Peyer's patch (tissue), 4 donors: ENCODE measurements at regions not wholly inside any gene's neighbourhood (a gene's known extent, or its start where the extent isn't known, plus 50 kb on each side); places are given as distances from the start of the nearest gene placed in this dataset.

Source experiments
- DNase-seq, 3 donors: peaks; one replicate each; pipeline ENCODE4 v3.0.0-alpha.2; 2017 to 2019
- H3K27ac ChIP-seq, 4 donors: fragments of 200-600 bp; sonication (generic); one replicate each; pipeline ENCODE4 v1.5.1; 2016 to 2019
- H3K27me3 ChIP-seq, 2 donors: fragments of 200-600 bp; sonication (generic); one replicate each; pipeline ENCODE4 v1.5.1; 2019
- H3K36me3 ChIP-seq, 3 donors: fragments of 200-600 bp; sonication (generic); one replicate each; pipeline ENCODE4 v1.5.1; 2016 to 2019
- H3K4me1 ChIP-seq, 4 donors: fragments of 200-600 bp; sonication (generic); one replicate each; pipeline ENCODE4 v1.5.1; 2016 to 2019
- H3K4me3 ChIP-seq, 4 donors: fragments of 200-600 bp; sonication (generic); 1 replicate in 3 of 4; 2 replicates in 1 of 4; pipeline ENCODE4 v1.5.1; 2016 to 2019; ENCODE audit warnings: mild to moderate bottlenecking in 1 of 4
- H3K9me3 ChIP-seq, 4 donors: fragments of 200-600 bp; sonication (generic); one replicate each; pipeline ENCODE4 v1.5.1; 2016 to 2019; ENCODE audit warnings: mild to moderate bottlenecking in 1 of 4
- POLR2A ChIP-seq, 2 donors: fragments of 450-650 bp; IDR thresholded peaks; one replicate each; pipeline ENCODE4 v1.5.1; 2017; ENCODE audit warnings: antibody characterized with exemption in 2 of 2, mild to moderate bottlenecking in 2 of 2, moderate library complexity in 2 of 2
- TF ChIP-seq, protein P1 (sequence below), 6 experiments: fragments of 450-650 bp in 4 of 6; fragments of 200-600 bp in 2 of 6; sonication (generic) in 1 of 6; IDR thresholded peaks; one replicate each; pipeline ENCODE4 v1.5.1; 2017 to 2019; ENCODE audit warnings: antibody characterized with exemption in 6 of 6, mild to moderate bottlenecking in 3 of 6, moderate library complexity in 1 of 6

DNA sequence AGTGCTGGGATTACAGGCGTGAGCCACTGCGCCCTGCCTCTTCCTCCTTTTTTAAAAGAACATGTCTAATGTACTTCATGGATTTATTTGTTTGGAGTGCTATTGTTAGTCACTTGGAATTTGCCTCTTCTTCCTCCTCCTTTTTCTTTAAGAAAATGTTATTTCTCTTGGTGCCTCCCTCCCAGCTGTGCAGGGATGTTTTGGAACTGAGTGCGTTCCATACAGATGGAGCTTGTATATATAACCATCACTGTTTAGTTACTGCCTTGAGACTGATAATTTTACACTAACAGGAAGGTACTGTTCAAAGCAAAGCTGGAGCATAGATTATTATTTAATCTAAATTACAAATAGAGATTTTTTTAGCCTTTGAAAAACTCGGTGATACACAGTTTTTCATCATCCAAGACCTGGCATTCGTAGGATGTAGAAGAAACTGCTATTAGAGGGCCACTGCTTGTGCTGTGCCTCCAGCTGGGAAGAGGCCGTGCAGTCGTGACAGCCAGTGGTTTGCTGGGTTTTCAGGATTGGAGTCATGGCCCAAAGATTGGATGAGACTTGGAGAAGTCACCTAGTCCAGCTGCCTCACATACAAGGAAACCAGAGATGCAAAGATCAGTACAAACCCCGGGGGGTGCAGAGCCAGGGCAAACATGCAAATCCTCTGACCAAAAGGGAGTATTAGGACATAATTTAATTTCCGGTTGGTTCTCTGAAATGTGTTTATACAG is 123.1 kb downstream of the PLEKHG1 start:
- Histone ChIP-seq H3K9me3 (no peaks in the 10 kb centered on the region), H3K36me3 (no peaks in the 10 kb centered on the region), H3K27ac (no peak overlapping the region), H3K27me3 (no peaks in the 10 kb centered on the region), H3K4me3 (no peak overlapping the region), H3K4me1 (peaks cover 0 to 7% (median 0%) of the 10 kb centered on the region in 4 donors)
- DNase-seq: no peak
- TF ChIP-seq, protein P1, sequence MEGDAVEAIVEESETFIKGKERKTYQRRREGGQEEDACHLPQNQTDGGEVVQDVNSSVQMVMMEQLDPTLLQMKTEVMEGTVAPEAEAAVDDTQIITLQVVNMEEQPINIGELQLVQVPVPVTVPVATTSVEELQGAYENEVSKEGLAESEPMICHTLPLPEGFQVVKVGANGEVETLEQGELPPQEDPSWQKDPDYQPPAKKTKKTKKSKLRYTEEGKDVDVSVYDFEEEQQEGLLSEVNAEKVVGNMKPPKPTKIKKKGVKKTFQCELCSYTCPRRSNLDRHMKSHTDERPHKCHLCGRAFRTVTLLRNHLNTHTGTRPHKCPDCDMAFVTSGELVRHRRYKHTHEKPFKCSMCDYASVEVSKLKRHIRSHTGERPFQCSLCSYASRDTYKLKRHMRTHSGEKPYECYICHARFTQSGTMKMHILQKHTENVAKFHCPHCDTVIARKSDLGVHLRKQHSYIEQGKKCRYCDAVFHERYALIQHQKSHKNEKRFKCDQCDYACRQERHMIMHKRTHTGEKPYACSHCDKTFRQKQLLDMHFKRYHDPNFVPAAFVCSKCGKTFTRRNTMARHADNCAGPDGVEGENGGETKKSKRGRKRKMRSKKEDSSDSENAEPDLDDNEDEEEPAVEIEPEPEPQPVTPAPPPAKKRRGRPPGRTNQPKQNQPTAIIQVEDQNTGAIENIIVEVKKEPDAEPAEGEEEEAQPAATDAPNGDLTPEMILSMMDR (IDR thresholded peaks at IDR 0.05): no peak
- TF ChIP-seq POLR2A (IDR thresholded peaks at IDR 0.05): no peak

DNA sequence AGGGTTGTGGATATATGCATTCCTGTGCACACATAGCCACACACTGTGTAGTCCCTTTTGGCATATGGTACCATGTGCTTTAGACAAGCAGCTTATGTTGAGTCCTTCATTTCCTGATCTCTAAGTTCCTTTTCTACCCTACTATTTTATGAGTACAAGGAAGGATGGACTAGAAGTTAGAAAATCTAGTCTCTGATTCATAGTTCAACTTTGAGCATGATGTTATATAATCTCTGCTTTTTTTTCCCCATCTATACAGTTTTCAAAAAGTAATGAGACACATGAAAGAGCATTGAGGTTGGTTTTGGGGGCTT is 123.6 kb downstream of the PLEKHG1 start:
- Histone ChIP-seq H3K9me3 (no peaks in the 10 kb centered on the region), H3K4me1 (peaks cover 0 to 7% (median 0%) of the 10 kb centered on the region in 4 donors), H3K36me3 (no peaks in the 10 kb centered on the region), H3K27me3 (no peaks in the 10 kb centered on the region), H3K27ac (no peak overlapping the region), H3K4me3 (no peak overlapping the region)
- TF ChIP-seq POLR2A (IDR thresholded peaks at IDR 0.05): no peak
- TF ChIP-seq, protein P1 (IDR thresholded peaks at IDR 0.05): no peak
- no peak for DNase-seq

DNA sequence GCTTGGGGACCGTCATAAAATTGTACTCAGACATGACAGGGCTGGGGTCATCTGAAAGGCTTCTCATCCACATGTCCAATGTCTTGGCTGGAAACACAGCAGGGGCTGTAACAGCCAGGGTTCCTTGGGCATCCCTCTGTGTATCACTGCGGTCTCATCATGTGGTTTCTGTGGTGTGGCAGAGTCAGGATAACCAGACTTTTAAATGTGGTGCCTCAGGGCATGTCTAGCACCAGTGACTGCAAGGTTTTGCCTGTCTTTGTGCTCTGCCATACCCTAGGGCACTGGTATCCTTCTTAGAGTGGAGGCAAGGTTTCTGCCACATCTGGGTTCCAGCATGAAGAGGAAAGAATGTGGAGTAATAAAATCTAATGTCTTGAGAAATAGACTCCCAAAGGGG is 124.2 kb downstream of the PLEKHG1 start:
- Histone ChIP-seq H3K27me3 (no peaks in the 10 kb centered on the region), H3K4me1 (peaks cover 0 to 7% (median 0%) of the 10 kb centered on the region in 4 donors), H3K27ac (no peak overlapping the region), H3K4me3 (no peak overlapping the region), H3K9me3 (no peaks in the 10 kb centered on the region), H3K36me3 (no peaks in the 10 kb centered on the region)
- DNase-seq: no peak
- no peak for TF ChIP-seq POLR2A (IDR thresholded peaks at IDR 0.05)
- TF ChIP-seq, protein P1 (IDR thresholded peaks at IDR 0.05): no peak

DNA sequence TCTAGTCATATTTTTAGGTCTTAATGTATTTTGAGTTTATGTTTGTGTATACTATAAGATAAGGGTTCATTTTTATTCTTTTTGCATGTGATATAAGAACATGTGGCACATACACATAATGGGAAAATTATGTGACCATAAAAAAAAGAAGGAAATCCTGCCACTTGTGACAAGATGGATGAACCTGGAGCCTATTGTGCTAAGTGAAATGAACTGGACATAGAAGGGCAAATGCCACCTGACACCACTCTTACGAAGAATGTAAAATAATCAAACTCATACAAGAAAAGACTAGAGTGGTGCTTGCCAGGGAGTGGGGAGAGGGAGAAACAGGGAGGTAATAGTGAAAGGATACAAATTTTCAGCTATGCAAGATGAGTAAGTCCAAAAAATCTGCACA is 126.1 kb downstream of the PLEKHG1 start:
- Histone ChIP-seq H3K4me3 (no peak overlapping the region), H3K36me3 (no peaks in the 10 kb centered on the region), H3K27ac (no peak overlapping the region), H3K9me3 (no peaks in the 10 kb centered on the region), H3K27me3 (no peaks in the 10 kb centered on the region), H3K4me1 (peaks cover 0 to 3% (median 0%) of the 10 kb centered on the region in 4 donors)
- TF ChIP-seq, protein P1 (IDR thresholded peaks at IDR 0.05): no peak
- TF ChIP-seq POLR2A (IDR thresholded peaks at IDR 0.05): no peak
- DNase-seq: no peak

DNA sequence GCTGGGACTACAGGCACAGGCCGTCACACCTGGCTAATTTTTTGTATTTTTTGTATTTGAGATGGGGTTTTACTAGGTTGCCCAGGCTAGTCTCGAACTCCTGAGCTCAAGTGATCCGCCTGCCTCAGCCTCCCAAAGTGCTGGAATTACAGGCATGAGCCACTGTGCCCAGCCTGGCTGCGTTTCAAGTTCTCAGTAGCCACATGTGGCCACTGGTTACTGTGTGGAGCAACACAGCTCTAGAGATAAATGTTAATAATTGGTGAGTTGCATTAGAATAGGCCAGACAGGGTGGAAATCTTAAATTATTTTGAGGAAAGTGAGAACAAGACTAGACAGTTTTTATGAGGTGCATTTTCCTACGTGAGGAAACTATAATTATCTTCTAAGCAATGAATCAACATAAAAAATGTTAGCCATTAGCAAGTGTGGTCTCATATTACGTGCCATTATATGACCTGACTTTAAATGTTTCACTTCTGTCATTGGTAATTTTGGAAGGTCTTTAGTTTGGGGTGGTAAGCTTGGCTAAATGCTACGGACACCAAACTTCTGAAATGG is 129.6 kb downstream of the PLEKHG1 start:
- DNase-seq: no peak
- no peak overlapping the region for H3K27ac ChIP-seq
- TF ChIP-seq POLR2A (IDR thresholded peaks at IDR 0.05): no peak
- TF ChIP-seq, protein P1 (IDR thresholded peaks at IDR 0.05): no peak
- no peaks in the 10 kb centered on the region for H3K9me3 ChIP-seq
- no peaks in the 10 kb centered on the region for H3K4me1 ChIP-seq
- no peak overlapping the region for H3K4me3 ChIP-seq
- no peaks in the 10 kb centered on the region for H3K27me3 ChIP-seq
- H3K36me3 ChIP-seq: peaks cover 0 to 7% (median 0%) of the 10 kb centered on the region in 3 donors
